ENCODE measurements at regions not wholly inside any gene's neighbourhood (a gene's known extent, or its start where the extent isn't known, plus 50 kb on each side); places are given as distances from the start of the nearest gene placed in this dataset.

DNA sequence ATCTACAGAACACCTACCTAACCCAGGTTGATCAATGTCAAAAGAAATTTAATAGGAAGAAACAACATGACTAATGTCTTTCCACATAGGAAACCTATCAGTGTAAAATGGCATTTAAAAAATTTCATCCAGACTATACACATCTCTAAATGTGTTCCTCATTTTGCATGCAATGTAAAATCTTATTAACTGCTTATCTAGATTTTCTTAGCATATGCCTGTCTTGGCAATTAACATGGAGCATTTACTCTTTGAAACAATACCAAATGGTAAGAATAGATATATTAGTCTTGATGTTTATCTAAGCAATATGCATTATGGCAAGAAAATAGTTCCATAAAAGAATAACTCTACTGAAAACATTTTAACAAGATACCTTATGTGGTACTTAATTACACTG lies 199.8 kb downstream of the TRAM1L1 start:
- in situ Hi-C loops (cut with MboI; ENCODE audit: low pct_ligation_motif_present in 1 of 4, low pct_unique_long_range_greater_than_20kb in 1 of 4, low sequenced_read_pairs in 3 of 4) = no loop called here
- DNase-seq = no peak
- no peak overlapping the region for H3K4me3 ChIP-seq
- H3K36me3 ChIP-seq = no peaks in the 10 kb centered on the region
- H3K27ac ChIP-seq = no peak overlapping the region
- intact Hi-C loops (cut with DNase I; ENCODE audit: low total_unique reads) = no loop called here
- H3K27me3 ChIP-seq = no peaks in the 10 kb centered on the region
- H3K4me1 ChIP-seq = no peaks in the 10 kb centered on the region
- no peak for TF ChIP-seq POLR2A (IDR thresholded peaks at IDR 0.05)
- no peak for TF ChIP-seq POLR2AphosphoS5 (IDR thresholded peaks at IDR 0.05)
- TF ChIP-seq EP300 (IDR thresholded peaks at IDR 0.05; ENCODE audit: low read depth) = no peak
- TF ChIP-seq CTCF (IDR thresholded peaks at IDR 0.05) = no peak
- H3K9me3 ChIP-seq = no peaks in the 10 kb centered on the region

DNA sequence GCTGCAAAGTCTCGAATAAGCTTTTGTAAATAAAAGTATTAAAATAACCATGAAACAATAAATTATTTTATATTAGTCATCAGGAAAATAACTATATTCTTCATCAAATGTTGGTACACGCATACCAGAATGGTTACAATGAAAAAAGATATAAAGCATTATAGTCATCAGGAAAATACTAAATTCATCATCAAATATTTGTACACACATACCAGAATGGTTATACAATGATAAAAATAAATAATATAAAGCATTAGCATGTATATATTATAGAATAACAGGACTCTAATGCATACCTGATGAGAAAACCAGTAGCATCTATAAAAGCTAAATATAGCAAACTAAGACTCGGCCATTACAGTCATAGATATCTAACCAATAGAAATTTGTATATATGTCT lies 202.9 kb downstream of the TRAM1L1 start:
- intact Hi-C loops (cut with DNase I; ENCODE audit: low total_unique reads) (no loop called here), in situ Hi-C loops (cut with MboI; ENCODE audit: low pct_ligation_motif_present in 1 of 4, low pct_unique_long_range_greater_than_20kb in 1 of 4, low sequenced_read_pairs in 3 of 4) (no loop called here)
- TF ChIP-seq EP300 (IDR thresholded peaks at IDR 0.05; ENCODE audit: low read depth) (no peak), POLR2A (IDR thresholded peaks at IDR 0.05) (no peak), CTCF (IDR thresholded peaks at IDR 0.05) (no peak), POLR2AphosphoS5 (IDR thresholded peaks at IDR 0.05) (no peak)
- H3K9me3 ChIP-seq = no peaks in the 10 kb centered on the region
- DNase-seq = no peak
- WGBS, 2 donors (ENCODE audit: low coverage in 1 of 2) = 85 to 88% methylated on average over 3 of the region's 3 CpGs
- H3K4me3 ChIP-seq = no peak overlapping the region
- H3K4me1 ChIP-seq = no peaks in the 10 kb centered on the region
- no peak overlapping the region for H3K27ac ChIP-seq
- H3K36me3 ChIP-seq = no peaks in the 10 kb centered on the region
- H3K27me3 ChIP-seq = no peaks in the 10 kb centered on the region

DNA sequence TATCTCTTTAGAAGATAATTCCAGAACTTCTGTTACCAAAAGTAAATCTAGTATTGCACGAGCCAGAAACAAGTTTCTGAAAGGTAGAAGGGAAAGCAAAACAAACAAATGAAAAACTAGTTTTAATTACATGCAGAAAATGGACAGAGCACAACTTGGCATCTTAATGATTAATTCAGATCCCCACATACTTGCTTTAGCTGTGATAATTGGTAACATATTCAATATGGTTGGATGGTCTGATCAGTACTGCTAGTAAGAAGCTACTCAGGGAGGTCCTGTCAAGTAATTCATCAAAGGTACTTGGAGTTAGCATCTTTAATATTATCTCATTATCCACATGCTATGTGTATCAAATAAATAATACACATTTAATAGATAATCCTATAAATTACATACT lies 204.3 kb downstream of the TRAM1L1 start:
- no peak overlapping the region for H3K27ac ChIP-seq
- no peak for DNase-seq
- H3K4me1 ChIP-seq = no peaks in the 10 kb centered on the region
- no peak for TF ChIP-seq EP300 (IDR thresholded peaks at IDR 0.05; ENCODE audit: low read depth)
- no peak for TF ChIP-seq POLR2AphosphoS5 (IDR thresholded peaks at IDR 0.05)
- no peak for TF ChIP-seq POLR2A (IDR thresholded peaks at IDR 0.05)
- TF ChIP-seq CTCF (IDR thresholded peaks at IDR 0.05) = no peak
- H3K36me3 ChIP-seq = no peaks in the 10 kb centered on the region
- H3K4me3 ChIP-seq = no peak overlapping the region
- 22 to 27% methylated on average over 1 of the region's 1 CpG for WGBS, 2 donors (ENCODE audit: low coverage in 1 of 2)
- H3K9me3 ChIP-seq = no peaks in the 10 kb centered on the region
- in situ Hi-C loops (cut with MboI; ENCODE audit: low pct_ligation_motif_present in 1 of 4, low pct_unique_long_range_greater_than_20kb in 1 of 4, low sequenced_read_pairs in 3 of 4) (no loop called here), intact Hi-C loops (cut with DNase I; ENCODE audit: low total_unique reads) (no loop called here)
- no peaks in the 10 kb centered on the region for H3K27me3 ChIP-seq

DNA sequence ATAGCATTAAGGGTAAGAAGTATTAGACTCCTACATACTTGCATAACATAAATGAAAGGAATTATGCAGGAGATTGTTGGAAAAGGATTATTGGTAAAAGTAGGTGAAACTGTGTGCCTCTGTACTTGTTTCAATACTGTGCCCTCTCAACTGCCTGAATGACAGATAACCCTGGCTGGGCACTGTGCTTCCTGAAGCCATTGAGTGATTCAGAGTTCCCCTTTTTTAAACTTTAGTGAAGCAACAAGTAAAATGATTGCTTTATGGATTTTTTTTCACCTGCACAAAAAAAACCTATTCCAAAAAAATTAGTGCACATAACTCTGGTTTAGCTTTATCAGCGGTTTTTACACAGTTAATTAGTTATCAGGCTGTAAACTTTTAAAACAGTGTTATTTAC lies 204.8 kb downstream of the TRAM1L1 start:
- no peak for DNase-seq
- TF ChIP-seq POLR2AphosphoS5 (IDR thresholded peaks at IDR 0.05) (no peak), CTCF (IDR thresholded peaks at IDR 0.05) (no peak), EP300 (IDR thresholded peaks at IDR 0.05; ENCODE audit: low read depth) (no peak)
- WGBS, 2 donors (ENCODE audit: low coverage in 1 of 2) = 22 to 26% methylated on average over 1 of the region's 1 CpG

More for the DNA sequence above, 204.8 kb downstream of the TRAM1L1 start:
- Histone ChIP-seq H3K27ac (no peak overlapping the region), H3K27me3 (no peaks in the 10 kb centered on the region), H3K9me3 (no peaks in the 10 kb centered on the region), H3K4me1 (no peaks in the 10 kb centered on the region), H3K4me3 (no peak overlapping the region), H3K36me3 (no peaks in the 10 kb centered on the region)
- intact Hi-C loops (cut with DNase I; ENCODE audit: low total_unique reads) = no loop called here
- in situ Hi-C loops (cut with MboI; ENCODE audit: low pct_ligation_motif_present in 1 of 4, low pct_unique_long_range_greater_than_20kb in 1 of 4, low sequenced_read_pairs in 3 of 4) = no loop called here

Measured in transverse colon (tissue), 4 donors.